ENCODE measurements at regions not wholly inside any gene's neighbourhood (a gene's known extent, or its start where the extent isn't known, plus 50 kb on each side); places are given as distances from the start of the nearest gene placed in this dataset.

DNA sequence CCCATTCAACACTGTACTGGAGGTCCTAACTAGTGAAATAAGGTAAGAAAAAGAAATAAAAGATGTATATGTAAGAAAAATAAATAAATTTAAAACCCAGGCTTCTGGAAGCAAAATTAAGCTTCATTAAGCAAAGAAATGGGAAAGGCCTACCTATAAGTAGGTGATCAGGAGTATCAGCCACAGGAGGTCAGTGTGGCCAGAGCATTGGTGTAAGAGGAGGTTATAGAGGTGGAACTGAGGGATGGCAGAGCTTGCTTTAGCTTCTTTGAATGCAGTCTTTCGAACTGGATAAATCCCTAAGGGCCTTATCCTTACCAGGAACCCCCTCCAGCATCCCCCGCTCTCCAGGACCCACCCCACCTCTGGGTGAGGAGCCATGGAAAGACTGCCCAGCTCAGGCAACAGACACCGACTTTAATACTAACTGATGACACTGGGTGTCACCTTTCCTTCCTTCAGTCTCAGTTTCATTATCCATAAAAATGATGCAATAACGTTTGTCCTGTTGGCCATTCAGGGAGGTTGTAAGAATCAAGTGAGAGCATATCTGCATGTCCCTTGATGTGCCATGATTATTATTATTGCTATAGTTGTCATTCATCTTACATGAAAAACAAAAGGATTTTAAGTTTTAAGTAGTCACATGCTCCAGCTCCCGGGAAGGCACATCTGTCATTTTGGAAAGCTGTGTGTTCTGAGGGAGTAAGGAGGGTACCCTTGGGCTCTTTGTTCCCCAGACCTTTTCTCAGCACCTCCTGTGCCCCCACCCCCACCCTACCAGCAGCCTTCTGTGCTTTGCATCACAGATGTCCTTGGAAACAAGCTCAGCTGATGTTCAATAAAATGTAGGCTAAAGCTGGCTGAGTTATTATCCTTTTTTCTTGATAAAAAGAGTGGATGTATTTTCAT lies 50.8 kb upstream of the CTNNA1 start:
- Histone ChIP-seq H3K4me1 (ENCODE audit: control insufficient read depth, insufficient read depth, low read length) (no peaks in the 10 kb centered on the region), H3K9me3 (ENCODE audit: control insufficient read depth, low read length) (no peaks in the 10 kb centered on the region), H3K4me3 (ENCODE audit: low read length) (no peak overlapping the region), H3K27me3 (ENCODE audit: control insufficient read depth, insufficient read depth) (no peaks in the 10 kb centered on the region), H3K27ac (ENCODE audit: low read length) (no peak overlapping the region)
- ATAC-seq (no peak), DNase-seq (no peak)
- intact Hi-C loops (cut with DNase I) = no loop called here
- 70% methylated on average over 5 of the region's 5 CpGs for WGBS

DNA sequence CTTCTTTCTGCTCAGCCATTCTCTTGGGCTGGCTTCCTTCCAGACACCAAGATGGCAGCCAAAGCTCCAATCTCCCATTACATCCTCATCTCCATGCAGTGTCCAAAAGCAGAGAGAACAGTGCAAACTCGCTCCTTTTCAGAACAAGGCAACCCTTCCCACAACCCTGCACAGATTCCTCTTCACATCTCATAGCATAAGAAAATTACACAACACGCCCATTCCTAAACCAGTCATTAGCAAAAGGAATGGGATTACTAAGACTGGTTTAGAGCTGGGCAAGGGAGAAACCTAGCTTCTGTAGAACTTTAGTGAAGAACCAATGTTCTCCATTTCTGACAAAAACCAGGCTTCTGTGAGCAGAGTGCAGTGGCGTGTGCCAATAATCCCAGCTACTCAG lies 51.5 kb upstream of the CTNNA1 start:
- ATAC-seq (no peak), DNase-seq (no peak)
- intact Hi-C loops (cut with DNase I) = no loop called here
- Histone ChIP-seq H3K4me1 (ENCODE audit: control insufficient read depth, insufficient read depth, low read length) (no peaks in the 10 kb centered on the region), H3K9me3 (ENCODE audit: control insufficient read depth, low read length) (no peaks in the 10 kb centered on the region), H3K4me3 (ENCODE audit: low read length) (no peak overlapping the region), H3K27ac (ENCODE audit: low read length) (no peak overlapping the region), H3K27me3 (ENCODE audit: control insufficient read depth, insufficient read depth) (no peaks in the 10 kb centered on the region)
- WGBS = 94% methylated on average over 3 of the region's 3 CpGs

- Histone ChIP-seq H3K27me3 (ENCODE audit: control insufficient read depth, insufficient read depth) (no peaks in the 10 kb centered on the region), H3K4me3 (ENCODE audit: low read length) (no peak overlapping the region), H3K9me3 (ENCODE audit: control insufficient read depth, low read length) (no peaks in the 10 kb centered on the region), H3K27ac (ENCODE audit: low read length) (no peak overlapping the region), H3K4me1 (ENCODE audit: control insufficient read depth, insufficient read depth, low read length) (no peaks in the 10 kb centered on the region)
- DNase-seq = no peak
- intact Hi-C loops (cut with DNase I) = no loop called here
- no peak for ATAC-seq
- WGBS = 85% methylated on average over 8 of the region's 8 CpGs
Measured at GRCh38 chr5:138700581-138701362, 52.5 kb upstream of the CTNNA1 start.

DNA sequence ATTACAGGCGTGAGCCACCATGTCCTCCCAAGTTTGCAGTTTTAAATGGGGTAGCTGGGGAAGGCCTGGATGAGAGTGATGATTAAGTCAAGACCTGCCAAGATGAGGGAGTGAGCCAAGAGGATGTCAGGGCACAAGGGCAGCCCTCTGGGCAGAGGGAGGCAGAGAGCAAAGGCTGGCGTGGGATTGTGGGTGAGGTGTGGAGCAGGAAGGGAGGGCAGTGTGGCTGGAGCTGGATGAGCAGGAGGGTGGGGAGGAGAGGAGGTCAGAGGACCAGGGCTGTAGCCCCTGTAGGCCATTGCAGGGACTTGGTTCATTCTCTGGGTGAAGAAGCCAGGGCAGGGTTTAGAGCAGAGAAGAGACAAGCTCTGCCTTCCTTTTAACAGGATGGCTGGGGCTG lies 53.7 kb upstream of the CTNNA1 start:
- WGBS = 96% methylated on average over 2 of the region's 2 CpGs
- ATAC-seq = peak in 1 of 2 donors; percentile 16

GRCh38 chr5:138698713-138699112 lies 54.5 kb upstream of the CTNNA1 start:
- ATAC-seq = no peak
- 77% methylated on average over 5 of the region's 5 CpGs for WGBS
- intact Hi-C loops (cut with DNase I) = no loop called here

More for the DNA sequence above, 53.7 kb upstream of the CTNNA1 start:
- no peak overlapping the region for H3K4me3 ChIP-seq (ENCODE audit: low read length)
- H3K27me3 ChIP-seq (ENCODE audit: control insufficient read depth, insufficient read depth) = no peaks in the 10 kb centered on the region
- H3K27ac ChIP-seq (ENCODE audit: low read length) = no peak overlapping the region
- intact Hi-C loops (cut with DNase I) = no loop called here
- no peaks in the 10 kb centered on the region for H3K4me1 ChIP-seq (ENCODE audit: control insufficient read depth, insufficient read depth, low read length)
- DNase-seq = no peak
- H3K9me3 ChIP-seq (ENCODE audit: control insufficient read depth, low read length) = no peaks in the 10 kb centered on the region

DNA sequence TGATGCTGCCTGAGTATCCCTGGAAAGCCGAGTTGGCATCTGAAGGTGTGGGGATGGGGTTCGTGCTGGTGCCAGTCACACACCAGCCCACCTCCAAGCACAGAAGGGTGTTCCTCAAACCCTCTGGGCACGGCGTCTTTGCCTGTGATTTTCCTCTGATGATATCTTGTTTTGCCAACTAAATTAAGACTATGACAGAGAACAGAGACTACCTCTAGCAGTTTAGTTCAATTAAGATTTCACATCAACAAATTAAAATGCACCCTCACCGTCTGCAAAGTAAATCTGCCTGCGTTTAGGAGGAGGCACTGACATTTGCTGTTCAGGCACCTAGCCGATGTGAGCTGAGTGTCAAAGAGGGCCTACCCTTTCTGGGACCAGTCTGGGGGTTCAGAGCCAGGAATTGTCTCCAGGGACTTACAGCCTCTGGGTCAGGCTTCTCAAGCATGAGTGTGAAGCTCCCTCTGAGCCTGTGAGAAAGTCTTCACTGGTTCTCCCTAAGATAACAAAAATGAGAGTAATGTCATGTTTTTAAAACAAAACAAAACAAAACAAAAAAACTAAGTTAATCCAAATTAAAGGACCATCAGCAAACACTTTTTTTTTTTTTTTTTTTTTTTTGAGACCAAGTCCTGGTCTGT lies 55.4 kb upstream of the CTNNA1 start:
- H3K27me3 ChIP-seq (ENCODE audit: control insufficient read depth, insufficient read depth) = no peaks in the 10 kb centered on the region
- H3K4me1 ChIP-seq (ENCODE audit: control insufficient read depth, insufficient read depth, low read length) = no peaks in the 10 kb centered on the region
- intact Hi-C loops (cut with DNase I) = no loop called here
- no peak overlapping the region for H3K4me3 ChIP-seq (ENCODE audit: low read length)
- DNase-seq = peak in 1 of 3 donors; percentile 19
- H3K9me3 ChIP-seq (ENCODE audit: control insufficient read depth, low read length) = no peaks in the 10 kb centered on the region
- ATAC-seq = peak; percentile 25 to 27
- no peak overlapping the region for H3K27ac ChIP-seq (ENCODE audit: low read length)
- 66% methylated on average over 7 of the region's 7 CpGs for WGBS

More at GRCh38 chr5:138698713-138699112, 54.5 kb upstream of the CTNNA1 start:
- no peaks in the 10 kb centered on the region for H3K4me1 ChIP-seq (ENCODE audit: control insufficient read depth, insufficient read depth, low read length)
- H3K27ac ChIP-seq (ENCODE audit: low read length) = no peak overlapping the region
- no peaks in the 10 kb centered on the region for H3K9me3 ChIP-seq (ENCODE audit: control insufficient read depth, low read length)
- no peaks in the 10 kb centered on the region for H3K27me3 ChIP-seq (ENCODE audit: control insufficient read depth, insufficient read depth)
- no peak for DNase-seq
- no peak overlapping the region for H3K4me3 ChIP-seq (ENCODE audit: low read length)

DNA sequence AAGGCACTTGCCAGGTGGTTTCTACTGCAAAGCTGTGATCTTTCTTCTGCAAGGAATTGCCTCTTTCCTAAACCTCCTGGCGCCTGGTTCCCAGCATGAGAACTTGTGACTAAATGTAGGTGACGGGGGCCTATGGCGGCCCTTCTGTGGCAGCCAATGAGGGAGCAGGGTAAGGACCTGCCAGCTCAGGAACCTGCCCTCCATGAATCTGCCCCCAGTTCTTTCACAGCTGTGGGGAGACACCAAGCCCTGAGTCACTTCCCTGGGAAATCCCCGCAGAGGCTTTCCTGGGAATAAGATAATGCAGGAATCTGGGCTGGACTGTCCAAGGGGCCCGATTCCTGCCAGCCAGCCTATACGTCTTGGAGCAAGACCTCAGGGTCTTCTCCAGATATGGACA lies 56.7 kb upstream of the CTNNA1 start:
- DNase-seq (peak in 1 of 3 donors; percentile 17), ATAC-seq (peak in 1 of 2 donors; percentile 78)
- intact Hi-C loops (cut with DNase I) = no loop called here
- Histone ChIP-seq H3K9me3 (ENCODE audit: control insufficient read depth, low read length) (no peaks in the 10 kb centered on the region), H3K27me3 (ENCODE audit: control insufficient read depth, insufficient read depth) (no peaks in the 10 kb centered on the region), H3K27ac (ENCODE audit: low read length) (no peak overlapping the region), H3K4me3 (ENCODE audit: low read length) (no peak overlapping the region), H3K4me1 (ENCODE audit: control insufficient read depth, insufficient read depth, low read length) (no peaks in the 10 kb centered on the region)
- 51% methylated on average over 6 of the region's 6 CpGs for WGBS

DNA sequence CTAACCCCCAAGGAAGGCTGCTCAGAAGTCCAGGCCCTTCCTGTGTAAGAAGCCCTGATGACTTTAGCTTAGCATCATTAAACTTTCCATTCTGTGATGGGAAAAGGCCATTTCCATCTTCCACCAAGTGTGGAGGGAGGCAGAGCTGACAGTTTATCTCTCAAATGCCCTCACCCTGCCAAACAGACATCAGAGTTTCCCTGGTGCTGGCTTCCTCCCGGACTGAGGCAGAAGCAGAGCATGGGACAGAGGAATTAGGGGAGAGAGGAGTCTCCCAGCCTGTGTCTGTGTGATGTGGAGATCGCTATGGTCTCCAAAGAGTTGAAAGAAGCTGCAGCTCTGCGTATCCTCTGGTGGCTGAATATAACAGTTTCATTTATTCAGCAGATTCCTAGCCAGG lies 57.4 kb upstream of the CTNNA1 start:
- H3K4me3 ChIP-seq (ENCODE audit: low read length) = no peak overlapping the region
- ATAC-seq (peak; percentile 30 to 32), DNase-seq (no peak)
- WGBS = 88% methylated on average over 3 of the region's 3 CpGs
- no peak overlapping the region for H3K27ac ChIP-seq (ENCODE audit: low read length)
- no peaks in the 10 kb centered on the region for H3K27me3 ChIP-seq (ENCODE audit: control insufficient read depth, insufficient read depth)
- H3K9me3 ChIP-seq (ENCODE audit: control insufficient read depth, low read length) = no peaks in the 10 kb centered on the region
- H3K4me1 ChIP-seq (ENCODE audit: control insufficient read depth, insufficient read depth, low read length) = no peaks in the 10 kb centered on the region
- intact Hi-C loops (cut with DNase I) = no loop called here

GRCh38 chr5:138694146-138694545 lies 59.1 kb upstream of the CTNNA1 start:
- no peak for DNase-seq
- 97% methylated on average over 3 of the region's 3 CpGs for WGBS
- intact Hi-C loops (cut with DNase I) = no loop called here
- Histone ChIP-seq H3K27me3 (ENCODE audit: control insufficient read depth, insufficient read depth) (no peaks in the 10 kb centered on the region), H3K4me1 (ENCODE audit: control insufficient read depth, insufficient read depth, low read length) (no peaks in the 10 kb centered on the region), H3K9me3 (ENCODE audit: control insufficient read depth, low read length) (no peaks in the 10 kb centered on the region), H3K4me3 (ENCODE audit: low read length) (no peak overlapping the region), H3K27ac (ENCODE audit: low read length) (no peak overlapping the region)
- no peak for ATAC-seq

GRCh38 chr5:138692370-138692769 lies 60.9 kb upstream of the CTNNA1 start:
- ATAC-seq (no peak), DNase-seq (no peak)
- Histone ChIP-seq H3K4me3 (ENCODE audit: low read length) (no peak overlapping the region), H3K9me3 (ENCODE audit: control insufficient read depth, low read length) (no peaks in the 10 kb centered on the region), H3K4me1 (ENCODE audit: control insufficient read depth, insufficient read depth, low read length) (no peaks in the 10 kb centered on the region), H3K27ac (ENCODE audit: low read length) (no peak overlapping the region), H3K27me3 (ENCODE audit: control insufficient read depth, insufficient read depth) (no peaks in the 10 kb centered on the region)
- intact Hi-C loops (cut with DNase I) = no loop called here

DNA sequence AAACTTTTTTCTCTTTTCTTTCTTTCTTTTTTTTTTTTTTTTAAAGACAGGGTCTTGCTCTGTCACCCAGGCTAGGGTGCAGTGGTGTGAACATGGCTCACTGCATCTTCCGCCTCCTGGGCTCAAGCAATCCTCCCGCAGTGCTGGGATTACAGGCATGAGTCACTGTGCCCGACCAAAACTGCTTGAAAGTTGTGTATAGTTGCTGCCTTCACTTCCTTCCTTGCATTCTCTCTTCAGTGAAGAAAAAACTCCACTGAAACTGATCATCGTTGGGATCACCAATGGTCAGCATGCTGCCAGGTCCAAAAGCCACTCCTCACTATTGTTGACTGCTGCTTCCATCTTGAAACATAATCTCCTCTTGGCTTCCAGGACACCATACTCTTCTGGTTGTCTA lies 66.6 kb upstream of the CTNNA1 start:
- Histone ChIP-seq H3K4me3 (ENCODE audit: low read length) (no peak overlapping the region), H3K27ac (ENCODE audit: low read length) (no peak overlapping the region), H3K9me3 (ENCODE audit: control insufficient read depth, low read length) (no peaks in the 10 kb centered on the region), H3K4me1 (ENCODE audit: control insufficient read depth, insufficient read depth, low read length) (no peaks in the 10 kb centered on the region), H3K27me3 (ENCODE audit: control insufficient read depth, insufficient read depth) (no peaks in the 10 kb centered on the region)
- ATAC-seq (no peak), DNase-seq (no peak)
- 67% methylated on average over 4 of the region's 4 CpGs for WGBS
- intact Hi-C loops (cut with DNase I) = no loop called here
